ENCODE measurements at regions not wholly inside any gene's neighbourhood (a gene's known extent, or its start where the extent isn't known, plus 50 kb on each side); places are given as distances from the start of the nearest gene placed in this dataset.

- H3K36me3 ChIP-seq (ENCODE audit: insufficient read depth, low read length) = no peaks in the 10 kb centered on the region
- no peak for TF ChIP-seq EZH2 (IDR thresholded peaks at IDR 0.05; ENCODE audit: borderline replicate concordance, low read depth, low read length, severe bottlenecking)
- TF ChIP-seq, protein P1, sequence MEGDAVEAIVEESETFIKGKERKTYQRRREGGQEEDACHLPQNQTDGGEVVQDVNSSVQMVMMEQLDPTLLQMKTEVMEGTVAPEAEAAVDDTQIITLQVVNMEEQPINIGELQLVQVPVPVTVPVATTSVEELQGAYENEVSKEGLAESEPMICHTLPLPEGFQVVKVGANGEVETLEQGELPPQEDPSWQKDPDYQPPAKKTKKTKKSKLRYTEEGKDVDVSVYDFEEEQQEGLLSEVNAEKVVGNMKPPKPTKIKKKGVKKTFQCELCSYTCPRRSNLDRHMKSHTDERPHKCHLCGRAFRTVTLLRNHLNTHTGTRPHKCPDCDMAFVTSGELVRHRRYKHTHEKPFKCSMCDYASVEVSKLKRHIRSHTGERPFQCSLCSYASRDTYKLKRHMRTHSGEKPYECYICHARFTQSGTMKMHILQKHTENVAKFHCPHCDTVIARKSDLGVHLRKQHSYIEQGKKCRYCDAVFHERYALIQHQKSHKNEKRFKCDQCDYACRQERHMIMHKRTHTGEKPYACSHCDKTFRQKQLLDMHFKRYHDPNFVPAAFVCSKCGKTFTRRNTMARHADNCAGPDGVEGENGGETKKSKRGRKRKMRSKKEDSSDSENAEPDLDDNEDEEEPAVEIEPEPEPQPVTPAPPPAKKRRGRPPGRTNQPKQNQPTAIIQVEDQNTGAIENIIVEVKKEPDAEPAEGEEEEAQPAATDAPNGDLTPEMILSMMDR (IDR thresholded peaks at IDR 0.05; ENCODE audit: borderline replicate concordance, extremely low read depth, low read length, poor library complexity, severe bottlenecking) = no peak
- ATAC-seq (ENCODE audit: insufficient read depth, low read depth) (no peak), DNase-seq (no peak)
- H3K4me2 ChIP-seq (ENCODE audit: insufficient read depth, low read length) = no peak overlapping the region
- no peaks in the 10 kb centered on the region for H3K79me2 ChIP-seq (ENCODE audit: insufficient read depth, low read length)
- no peak overlapping the region for H2AFZ ChIP-seq (ENCODE audit: low read depth, low read length)
- 0 out of 2 replicates have a peak, but pooled peaks cover 3% of the 10 kb centered on the region for H3K4me1 ChIP-seq (ENCODE audit: insufficient read depth, low read length)
- H3K27ac ChIP-seq (ENCODE audit: low read length) = no peak overlapping the region
- no peaks in the 10 kb centered on the region for H3K9me3 ChIP-seq (ENCODE audit: insufficient read depth, low read length, severe bottlenecking)
- no peak overlapping the region for H3K9ac ChIP-seq (ENCODE audit: low read depth, low read length)
- H3K27me3 ChIP-seq (ENCODE audit: insufficient read depth, low read length, poor library complexity) = no peaks in the 10 kb centered on the region
- no peaks in the 10 kb centered on the region for H4K20me1 ChIP-seq (ENCODE audit: insufficient read depth, low read length)
- H3K4me3 ChIP-seq (ENCODE audit: low read depth in 1 of 2, low read length in 2 of 2) = no peak overlapping the region
These were observed 79.1 kb upstream of the PLPPR4 start for GRCh38 chr1:99185196-99185595.

GRCh38 chr1:99193431-99193830 lies 70.9 kb upstream of the PLPPR4 start:
- no peak overlapping the region for H3K27ac ChIP-seq (ENCODE audit: low read length)
- TF ChIP-seq EZH2 (IDR thresholded peaks at IDR 0.05; ENCODE audit: borderline replicate concordance, low read depth, low read length, severe bottlenecking) = no peak
- TF ChIP-seq, protein P1 (IDR thresholded peaks at IDR 0.05; ENCODE audit: borderline replicate concordance, extremely low read depth, low read length, poor library complexity, severe bottlenecking) = no peak

DNA sequence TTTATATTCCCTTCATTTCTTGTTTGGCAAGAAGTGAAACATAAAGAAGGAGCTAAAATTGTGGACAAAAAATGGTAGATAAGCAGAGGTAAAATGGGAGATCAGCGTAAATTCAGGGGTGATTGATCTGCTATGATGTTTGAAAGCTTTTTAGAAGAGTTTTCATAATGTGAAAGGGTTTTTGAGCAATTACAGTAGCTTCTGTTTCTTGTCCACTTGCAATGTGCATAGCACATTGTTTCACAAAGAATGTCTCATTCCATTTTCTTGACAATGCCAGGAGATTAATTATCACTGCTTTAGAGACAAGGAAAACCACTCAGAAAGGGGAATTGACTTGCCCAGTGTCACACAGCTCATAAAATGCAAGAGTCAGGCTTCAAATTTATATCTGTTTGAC lies 65.9 kb upstream of the PLPPR4 start:
- no peak for ATAC-seq (ENCODE audit: insufficient read depth, low read depth)
- Histone ChIP-seq H3K4me1 (ENCODE audit: insufficient read depth, low read length) (no peaks in the 10 kb centered on the region), H3K9me3 (ENCODE audit: insufficient read depth, low read length, severe bottlenecking) (no peaks in the 10 kb centered on the region), H4K20me1 (ENCODE audit: insufficient read depth, low read length) (no peaks in the 10 kb centered on the region), H3K36me3 (ENCODE audit: insufficient read depth, low read length) (no peaks in the 10 kb centered on the region), H3K9ac (ENCODE audit: low read depth, low read length) (no peak overlapping the region), H3K27me3 (ENCODE audit: insufficient read depth, low read length, poor library complexity) (no peaks in the 10 kb centered on the region), H3K4me2 (ENCODE audit: insufficient read depth, low read length) (no peak overlapping the region), H2AFZ (ENCODE audit: low read depth, low read length) (no peak overlapping the region), H3K27ac (ENCODE audit: low read length) (no peak overlapping the region), H3K79me2 (ENCODE audit: insufficient read depth, low read length) (no peaks in the 10 kb centered on the region), H3K4me3 (ENCODE audit: low read depth in 1 of 2, low read length in 2 of 2) (no peak overlapping the region)
- DNase-seq = no peak
- TF ChIP-seq, protein P1 (IDR thresholded peaks at IDR 0.05; ENCODE audit: borderline replicate concordance, extremely low read depth, low read length, poor library complexity, severe bottlenecking) = no peak

More at GRCh38 chr1:99193431-99193830, 70.9 kb upstream of the PLPPR4 start:
- Histone ChIP-seq H2AFZ (ENCODE audit: low read depth, low read length) (no peak overlapping the region), H3K9me3 (ENCODE audit: insufficient read depth, low read length, severe bottlenecking) (no peaks in the 10 kb centered on the region), H3K4me1 (ENCODE audit: insufficient read depth, low read length) (no peaks in the 10 kb centered on the region), H3K9ac (ENCODE audit: low read depth, low read length) (no peak overlapping the region), H3K27me3 (ENCODE audit: insufficient read depth, low read length, poor library complexity) (no peaks in the 10 kb centered on the region), H3K79me2 (ENCODE audit: insufficient read depth, low read length) (no peaks in the 10 kb centered on the region), H3K4me2 (ENCODE audit: insufficient read depth, low read length) (no peak overlapping the region), H4K20me1 (ENCODE audit: insufficient read depth, low read length) (no peaks in the 10 kb centered on the region), H3K36me3 (ENCODE audit: insufficient read depth, low read length) (no peaks in the 10 kb centered on the region), H3K4me3 (ENCODE audit: low read depth in 1 of 2, low read length in 2 of 2) (no peak overlapping the region)
- ATAC-seq (ENCODE audit: insufficient read depth, low read depth) (no peak), DNase-seq (no peak)

GRCh38 chr1:99207216-99207615 lies 57.1 kb upstream of the PLPPR4 start:
- TF ChIP-seq, protein P1 (IDR thresholded peaks at IDR 0.05; ENCODE audit: borderline replicate concordance, extremely low read depth, low read length, poor library complexity, severe bottlenecking) = no peak
- TF ChIP-seq EZH2 (IDR thresholded peaks at IDR 0.05; ENCODE audit: borderline replicate concordance, low read depth, low read length, severe bottlenecking) = no peak
- H3K9ac ChIP-seq (ENCODE audit: low read depth, low read length) = no peak overlapping the region
- no peak overlapping the region for H3K4me2 ChIP-seq (ENCODE audit: insufficient read depth, low read length)
- H3K27ac ChIP-seq (ENCODE audit: low read length) = no peak overlapping the region
- H3K79me2 ChIP-seq (ENCODE audit: insufficient read depth, low read length) = no peaks in the 10 kb centered on the region
- no peaks in the 10 kb centered on the region for H3K9me3 ChIP-seq (ENCODE audit: insufficient read depth, low read length, severe bottlenecking)
- no peak overlapping the region for H2AFZ ChIP-seq (ENCODE audit: low read depth, low read length)
- H3K4me3 ChIP-seq (ENCODE audit: low read depth in 1 of 2, low read length in 2 of 2) = no peak overlapping the region
- no peaks in the 10 kb centered on the region for H3K27me3 ChIP-seq (ENCODE audit: insufficient read depth, low read length, poor library complexity)
- no peaks in the 10 kb centered on the region for H3K4me1 ChIP-seq (ENCODE audit: insufficient read depth, low read length)
- no peaks in the 10 kb centered on the region for H4K20me1 ChIP-seq (ENCODE audit: insufficient read depth, low read length)
- H3K36me3 ChIP-seq (ENCODE audit: insufficient read depth, low read length) = no peaks in the 10 kb centered on the region
- DNase-seq (no peak), ATAC-seq (ENCODE audit: insufficient read depth, low read depth) (no peak)
